ENCODE measurements at regions not wholly inside any gene's neighbourhood (a gene's known extent, or its start where the extent isn't known, plus 50 kb on each side); places are given as distances from the start of the nearest gene placed in this dataset.

GRCh38 chr4:77342170-77342810 lies 185.3 kb downstream of the CCNG2 start:
- no peaks in the 10 kb centered on the region for H3K36me3 ChIP-seq (ENCODE audit: control insufficient read depth in 2 of 2, extremely low read depth in 1 of 2, insufficient read depth in 2 of 2, low read length in 2 of 2)
- no peak overlapping the region for H3K9ac ChIP-seq (ENCODE audit: control insufficient read depth, extremely low read depth, insufficient read depth, low read length)
- no peaks in the 10 kb centered on the region for H3K79me2 ChIP-seq (ENCODE audit: control insufficient read depth, insufficient read depth, low read length)
- no peak for TF ChIP-seq EZH2 (IDR thresholded peaks at IDR 0.05; ENCODE audit: low read length)
- no peaks in the 10 kb centered on the region for H3K27me3 ChIP-seq (ENCODE audit: control insufficient read depth, extremely low read depth, insufficient read depth, low read length)
- DNase-seq (ENCODE audit: low read depth, low spot score): no peak
- dilution Hi-C loops (cut with MboI; ENCODE audit: extremely low pct_ligation_motif_present, low sequenced_read_pairs): no loop called here
- no peak overlapping the region for H2AFZ ChIP-seq (ENCODE audit: control insufficient read depth, low read length)
- H3K4me2 ChIP-seq (ENCODE audit: control insufficient read depth, extremely low read depth, insufficient read depth, low read depth, low read length): no peak overlapping the region
- peaks cover 18% of the 10 kb centered on the region for H3K4me1 ChIP-seq (ENCODE audit: control insufficient read depth, extremely low read depth, insufficient read depth, low read length)
- no peak overlapping the region for H3K4me3 ChIP-seq (ENCODE audit: control insufficient read depth in 2 of 3, extremely low read depth in 1 of 3, insufficient read depth in 2 of 3, low read depth in 1 of 3, low read length in 3 of 3)
- no peaks in the 10 kb centered on the region for H4K20me1 ChIP-seq (ENCODE audit: control insufficient read depth, extremely low read depth, insufficient read depth, low read length)
- no peak overlapping the region for H3K27ac ChIP-seq (ENCODE audit: control insufficient read depth, insufficient read depth, low read length)
- H3K9me3 ChIP-seq (ENCODE audit: control insufficient read depth, low read depth, low read length): peaks cover 14% of the 10 kb centered on the region
- FAIRE-seq: no peak
- no peaks in the 10 kb centered on the region for H3K9me1 ChIP-seq (ENCODE audit: control insufficient read depth, extremely low read depth, insufficient read depth, low read length)

- TF ChIP-seq EZH2 (IDR thresholded peaks at IDR 0.05; ENCODE audit: low read length): no peak
- TF ChIP-seq CTCF (optimal IDR thresholded peaks at IDR 0.05 in 1 of 3, IDR thresholded peaks at IDR 0.05 in 1 of 3, conservative IDR thresholded peaks at IDR 0.05 in 1 of 3; ENCODE audit: extremely low read depth in 1 of 3, insufficient read depth in 2 of 3, low read length in 3 of 3): no peak
- H2AFZ ChIP-seq (ENCODE audit: control insufficient read depth, low read length): peak overlapping the region; percentile 54
- no peak for DNase-seq (ENCODE audit: low read depth, low spot score)
- H3K4me1 ChIP-seq (ENCODE audit: control insufficient read depth, extremely low read depth, insufficient read depth, low read length): peaks cover 21% of the 10 kb centered on the region
- no peak for FAIRE-seq
- no peaks in the 10 kb centered on the region for H4K20me1 ChIP-seq (ENCODE audit: control insufficient read depth, extremely low read depth, insufficient read depth, low read length)
- H3K27me3 ChIP-seq (ENCODE audit: control insufficient read depth, extremely low read depth, insufficient read depth, low read length): no peaks in the 10 kb centered on the region
- H3K36me3 ChIP-seq (ENCODE audit: control insufficient read depth in 2 of 2, extremely low read depth in 1 of 2, insufficient read depth in 2 of 2, low read length in 2 of 2): no peaks in the 10 kb centered on the region
- no peak overlapping the region for H3K9ac ChIP-seq (ENCODE audit: control insufficient read depth, extremely low read depth, insufficient read depth, low read length)
- peak overlapping the region; percentile 71 for H3K27ac ChIP-seq (ENCODE audit: control insufficient read depth, insufficient read depth, low read length)
- H3K4me2 ChIP-seq (ENCODE audit: control insufficient read depth, extremely low read depth, insufficient read depth, low read depth, low read length): peak overlapping the region; percentile 27
- H3K9me1 ChIP-seq (ENCODE audit: control insufficient read depth, extremely low read depth, insufficient read depth, low read length): no peaks in the 10 kb centered on the region
- H3K4me3 ChIP-seq (ENCODE audit: control insufficient read depth in 2 of 3, extremely low read depth in 1 of 3, insufficient read depth in 2 of 3, low read depth in 1 of 3, low read length in 3 of 3): no peak overlapping the region
- dilution Hi-C loops (cut with MboI; ENCODE audit: extremely low pct_ligation_motif_present, low sequenced_read_pairs): no loop called here
- H3K79me2 ChIP-seq (ENCODE audit: control insufficient read depth, insufficient read depth, low read length): no peaks in the 10 kb centered on the region
- H3K9me3 ChIP-seq (ENCODE audit: control insufficient read depth, low read depth, low read length): peaks cover 14% of the 10 kb centered on the region
These were observed 187.0 kb downstream of the CCNG2 start for GRCh38 chr4:77344001-77344400.

DNA sequence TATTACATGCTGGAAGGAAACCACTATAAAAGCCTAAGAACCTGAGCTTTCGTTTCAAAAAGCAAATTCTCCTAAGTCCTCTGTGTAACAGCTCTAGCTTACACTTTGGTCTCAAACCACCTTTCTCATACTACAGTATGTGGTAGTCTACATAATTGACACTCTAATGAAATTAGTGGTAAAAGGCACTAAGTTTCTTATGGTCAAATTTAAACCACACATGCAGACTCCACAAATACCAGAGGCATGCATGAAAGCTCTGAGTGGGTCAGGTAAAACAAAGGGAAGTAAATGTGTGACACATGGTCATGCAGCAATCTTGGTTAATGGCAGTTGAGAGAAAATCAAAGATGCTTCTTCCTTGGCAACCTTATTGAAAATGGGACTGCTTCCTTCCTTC lies 187.8 kb downstream of the CCNG2 start:
- DNase-seq (ENCODE audit: low read depth, low spot score) (no peak), FAIRE-seq (no peak)
- Histone ChIP-seq H3K4me2 (ENCODE audit: control insufficient read depth, extremely low read depth, insufficient read depth, low read depth, low read length) (no peak overlapping the region), H3K27me3 (ENCODE audit: control insufficient read depth, extremely low read depth, insufficient read depth, low read length) (no peaks in the 10 kb centered on the region), H2AFZ (ENCODE audit: control insufficient read depth, low read length) (peak overlapping the region; percentile 7), H3K27ac (ENCODE audit: control insufficient read depth, insufficient read depth, low read length) (no peak overlapping the region), H3K36me3 (ENCODE audit: control insufficient read depth in 2 of 2, extremely low read depth in 1 of 2, insufficient read depth in 2 of 2, low read length in 2 of 2) (no peaks in the 10 kb centered on the region), H3K9me1 (ENCODE audit: control insufficient read depth, extremely low read depth, insufficient read depth, low read length) (no peaks in the 10 kb centered on the region), H3K9ac (ENCODE audit: control insufficient read depth, extremely low read depth, insufficient read depth, low read length) (no peak overlapping the region), H3K9me3 (ENCODE audit: control insufficient read depth, low read depth, low read length) (peaks cover 14% of the 10 kb centered on the region), H3K79me2 (ENCODE audit: control insufficient read depth, insufficient read depth, low read length) (no peaks in the 10 kb centered on the region), H4K20me1 (ENCODE audit: control insufficient read depth, extremely low read depth, insufficient read depth, low read length) (no peaks in the 10 kb centered on the region), H3K4me1 (ENCODE audit: control insufficient read depth, extremely low read depth, insufficient read depth, low read length) (peaks cover 28% of the 10 kb centered on the region), H3K4me3 (ENCODE audit: control insufficient read depth in 2 of 3, extremely low read depth in 1 of 3, insufficient read depth in 2 of 3, low read depth in 1 of 3, low read length in 3 of 3) (no peak overlapping the region)
- no peak for TF ChIP-seq EZH2 (IDR thresholded peaks at IDR 0.05; ENCODE audit: low read length)
- no peak for TF ChIP-seq CTCF (optimal IDR thresholded peaks at IDR 0.05 in 1 of 3, IDR thresholded peaks at IDR 0.05 in 1 of 3, conservative IDR thresholded peaks at IDR 0.05 in 1 of 3; ENCODE audit: extremely low read depth in 1 of 3, insufficient read depth in 2 of 3, low read length in 3 of 3)
- dilution Hi-C loops (cut with MboI; ENCODE audit: extremely low pct_ligation_motif_present, low sequenced_read_pairs): no loop called here
